ENCODE measurements at regions not wholly inside any gene's neighbourhood (a gene's known extent, or its start where the extent isn't known, plus 50 kb on each side); places are given as distances from the start of the nearest gene placed in this dataset.

GRCh38 chr14:85423889-85424288 lies 106.1 kb upstream of the FLRT2 start:
- Mint-ChIP-seq H3K4me3 (ENCODE audit: unreplicated experiment) (no peak overlapping the region), H3K36me3 (ENCODE audit: insufficient read depth, unreplicated experiment) (no peaks in the 10 kb centered on the region), H3K27ac (ENCODE audit: low read depth, unreplicated experiment) (peak overlapping the region; percentile 32), H3K9me3 (ENCODE audit: unreplicated experiment) (no peaks in the 10 kb centered on the region), H3K27me3 (ENCODE audit: insufficient read depth, unreplicated experiment) (no peaks in the 10 kb centered on the region), H3K4me1 (ENCODE audit: insufficient read depth, unreplicated experiment) (peaks cover 33% of the 10 kb centered on the region)
- DNase-seq (ENCODE audit: unreplicated experiment): no peak
- ChIA-PET CTCF (interaction anchor here (0.6 kb wide), 1 partner anchor 71 kb away, joined by 3 read pairs; no protein-coding TSS in a partner anchor), POLR2A (interaction anchor here (0.7 to 3.6 kb wide), 3 partner anchors 12 to 104 kb away, joined by 3 to 21 read pairs (median 15); no protein-coding TSS in a partner anchor)
- intact Hi-C loops (cut with micrococcal nuclease): no loop called here
- no TSS peak for BruUV-seq (replicated peaks)
- TF ChIP-seq, protein P1, sequence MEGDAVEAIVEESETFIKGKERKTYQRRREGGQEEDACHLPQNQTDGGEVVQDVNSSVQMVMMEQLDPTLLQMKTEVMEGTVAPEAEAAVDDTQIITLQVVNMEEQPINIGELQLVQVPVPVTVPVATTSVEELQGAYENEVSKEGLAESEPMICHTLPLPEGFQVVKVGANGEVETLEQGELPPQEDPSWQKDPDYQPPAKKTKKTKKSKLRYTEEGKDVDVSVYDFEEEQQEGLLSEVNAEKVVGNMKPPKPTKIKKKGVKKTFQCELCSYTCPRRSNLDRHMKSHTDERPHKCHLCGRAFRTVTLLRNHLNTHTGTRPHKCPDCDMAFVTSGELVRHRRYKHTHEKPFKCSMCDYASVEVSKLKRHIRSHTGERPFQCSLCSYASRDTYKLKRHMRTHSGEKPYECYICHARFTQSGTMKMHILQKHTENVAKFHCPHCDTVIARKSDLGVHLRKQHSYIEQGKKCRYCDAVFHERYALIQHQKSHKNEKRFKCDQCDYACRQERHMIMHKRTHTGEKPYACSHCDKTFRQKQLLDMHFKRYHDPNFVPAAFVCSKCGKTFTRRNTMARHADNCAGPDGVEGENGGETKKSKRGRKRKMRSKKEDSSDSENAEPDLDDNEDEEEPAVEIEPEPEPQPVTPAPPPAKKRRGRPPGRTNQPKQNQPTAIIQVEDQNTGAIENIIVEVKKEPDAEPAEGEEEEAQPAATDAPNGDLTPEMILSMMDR (IDR thresholded peaks at IDR 0.05; ENCODE audit: unreplicated experiment): no peak

DNA sequence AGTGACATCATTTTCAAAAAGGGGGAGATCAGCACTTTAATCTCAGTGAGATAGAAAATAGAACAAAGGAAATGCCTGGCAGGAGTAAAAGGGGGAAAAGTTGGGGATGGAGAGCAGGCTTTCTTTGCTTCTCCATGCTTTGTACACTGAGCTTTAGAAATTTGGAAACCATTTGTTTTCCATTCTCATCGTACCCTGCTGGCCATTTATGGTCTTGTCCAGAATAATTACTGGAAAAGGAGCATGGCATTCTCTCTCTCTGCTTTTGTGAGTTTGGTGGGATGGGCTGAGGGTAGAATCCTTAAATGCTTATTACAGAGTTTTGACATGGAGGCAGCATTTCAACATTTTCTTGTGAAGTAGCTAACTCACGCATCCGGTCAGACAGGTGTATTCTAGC lies 104.4 kb upstream of the FLRT2 start:
- DNase-seq (ENCODE audit: unreplicated experiment): no peak
- Mint-ChIP-seq H3K4me1 (ENCODE audit: insufficient read depth, unreplicated experiment) (peaks cover 31% of the 10 kb centered on the region), H3K4me3 (ENCODE audit: unreplicated experiment) (no peak overlapping the region), H3K36me3 (ENCODE audit: insufficient read depth, unreplicated experiment) (no peaks in the 10 kb centered on the region), H3K27ac (ENCODE audit: low read depth, unreplicated experiment) (no peak overlapping the region), H3K27me3 (ENCODE audit: insufficient read depth, unreplicated experiment) (no peaks in the 10 kb centered on the region), H3K9me3 (ENCODE audit: unreplicated experiment) (no peaks in the 10 kb centered on the region)
- TF ChIP-seq, protein P1 (IDR thresholded peaks at IDR 0.05; ENCODE audit: unreplicated experiment): no peak
- CTCF ChIA-PET: interaction anchor here (0.6 to 1.1 kb wide), 3 partner anchors 10 to 187 kb away, joined by 3 read pairs; no protein-coding TSS in a partner anchor
- POLR2A ChIA-PET: interaction anchor here (1.8 to 3.6 kb wide), 2 partner anchors 11 to 104 kb away, joined by 4 to 21 read pairs; no protein-coding TSS in a partner anchor
- BruUV-seq (replicated peaks): no TSS peak
- intact Hi-C loops (cut with micrococcal nuclease): no loop called here

DNA sequence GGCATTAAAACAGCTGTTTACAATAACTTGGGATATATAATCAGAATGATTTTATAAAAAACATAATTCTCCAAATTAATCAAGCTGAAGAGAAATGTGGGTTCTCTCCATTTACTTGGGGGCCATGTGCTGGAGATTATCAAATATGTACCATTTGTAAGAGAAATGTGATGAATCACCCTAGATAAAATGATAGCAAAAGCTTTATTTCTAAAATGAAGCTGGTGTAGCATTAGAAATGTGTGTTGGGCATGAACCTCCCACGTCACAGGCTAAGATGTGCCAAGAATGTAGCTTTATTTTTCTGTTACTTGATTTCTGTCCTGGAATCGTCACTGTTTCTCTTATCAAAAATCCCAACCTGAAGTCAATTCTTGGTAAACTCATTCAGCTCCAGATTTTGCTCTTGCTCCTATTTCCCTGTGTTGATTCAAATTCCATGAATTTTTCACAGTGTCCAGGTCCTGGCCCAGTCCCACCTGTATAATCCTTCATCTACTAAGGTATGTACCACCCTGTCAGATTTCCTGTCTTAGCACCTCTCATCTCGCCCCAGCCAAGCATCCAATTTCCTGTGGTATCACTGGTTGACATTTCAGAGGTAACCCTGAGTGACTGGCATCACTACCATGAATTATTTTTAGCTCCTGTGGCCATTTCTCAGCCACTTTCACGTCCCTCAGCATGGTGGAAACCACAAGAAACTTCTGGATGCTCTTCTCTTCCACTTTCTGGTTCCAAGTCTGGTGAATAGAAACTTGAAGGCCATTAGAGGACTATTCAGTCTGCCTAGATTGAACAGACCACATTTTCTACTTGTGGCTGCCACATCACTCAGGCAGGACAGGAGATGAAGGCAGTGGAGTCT lies 103.6 kb upstream of the FLRT2 start:
- TF ChIP-seq, protein P1 (IDR thresholded peaks at IDR 0.05; ENCODE audit: unreplicated experiment): no peak
- H3K9me3 Mint-ChIP-seq (ENCODE audit: unreplicated experiment): no peaks in the 10 kb centered on the region
- no peak overlapping the region for H3K4me3 Mint-ChIP-seq (ENCODE audit: unreplicated experiment)
- H3K36me3 Mint-ChIP-seq (ENCODE audit: insufficient read depth, unreplicated experiment): no peaks in the 10 kb centered on the region
- POLR2A ChIA-PET: interaction anchor here (1.5 to 3.6 kb wide), 3 partner anchors 8 to 103 kb away, joined by 4 to 21 read pairs (median 6); no protein-coding TSS in a partner anchor
- intact Hi-C loops (cut with micrococcal nuclease): no loop called here
- no TSS peak for BruUV-seq (replicated peaks)
- no peaks in the 10 kb centered on the region for H3K27me3 Mint-ChIP-seq (ENCODE audit: insufficient read depth, unreplicated experiment)
- CTCF ChIA-PET: interaction anchor here (0.6 to 1.1 kb wide), 3 partner anchors 9 to 186 kb away, joined by 3 read pairs; no protein-coding TSS in a partner anchor
- no peak overlapping the region for H3K27ac Mint-ChIP-seq (ENCODE audit: low read depth, unreplicated experiment)
- peaks cover 23% of the 10 kb centered on the region for H3K4me1 Mint-ChIP-seq (ENCODE audit: insufficient read depth, unreplicated experiment)
- DNase-seq (ENCODE audit: unreplicated experiment): no peak

- peaks cover 10% of the 10 kb centered on the region for H3K4me1 Mint-ChIP-seq (ENCODE audit: insufficient read depth, unreplicated experiment)
- intact Hi-C loops (cut with micrococcal nuclease): no loop called here
- DNase-seq (ENCODE audit: unreplicated experiment): no peak
- POLR2A ChIA-PET: no interaction called here
- no TSS peak for BruUV-seq (replicated peaks)
- TF ChIP-seq, protein P1 (IDR thresholded peaks at IDR 0.05; ENCODE audit: unreplicated experiment): no peak
- no peaks in the 10 kb centered on the region for H3K27me3 Mint-ChIP-seq (ENCODE audit: insufficient read depth, unreplicated experiment)
- CTCF ChIA-PET: interaction anchor here (0.7 kb wide), 1 partner anchor 44 kb away, joined by 3 read pairs; no protein-coding TSS in a partner anchor
- no peak overlapping the region for H3K27ac Mint-ChIP-seq (ENCODE audit: low read depth, unreplicated experiment)
- H3K4me3 Mint-ChIP-seq (ENCODE audit: unreplicated experiment): no peak overlapping the region
- H3K36me3 Mint-ChIP-seq (ENCODE audit: insufficient read depth, unreplicated experiment): no peaks in the 10 kb centered on the region
- no peaks in the 10 kb centered on the region for H3K9me3 Mint-ChIP-seq (ENCODE audit: unreplicated experiment)
These were observed 101.0 kb upstream of the FLRT2 start for GRCh38 chr14:85428926-85429325.
